ENCODE measurements at regions not wholly inside any gene's neighbourhood (a gene's known extent, or its start where the extent isn't known, plus 50 kb on each side); places are given as distances from the start of the nearest gene placed in this dataset.

- TF ChIP-seq POLR2A (IDR thresholded peaks at IDR 0.05) (no peak), EP300 (IDR thresholded peaks at IDR 0.05) (no peak)
- TF ChIP-seq, protein P1, sequence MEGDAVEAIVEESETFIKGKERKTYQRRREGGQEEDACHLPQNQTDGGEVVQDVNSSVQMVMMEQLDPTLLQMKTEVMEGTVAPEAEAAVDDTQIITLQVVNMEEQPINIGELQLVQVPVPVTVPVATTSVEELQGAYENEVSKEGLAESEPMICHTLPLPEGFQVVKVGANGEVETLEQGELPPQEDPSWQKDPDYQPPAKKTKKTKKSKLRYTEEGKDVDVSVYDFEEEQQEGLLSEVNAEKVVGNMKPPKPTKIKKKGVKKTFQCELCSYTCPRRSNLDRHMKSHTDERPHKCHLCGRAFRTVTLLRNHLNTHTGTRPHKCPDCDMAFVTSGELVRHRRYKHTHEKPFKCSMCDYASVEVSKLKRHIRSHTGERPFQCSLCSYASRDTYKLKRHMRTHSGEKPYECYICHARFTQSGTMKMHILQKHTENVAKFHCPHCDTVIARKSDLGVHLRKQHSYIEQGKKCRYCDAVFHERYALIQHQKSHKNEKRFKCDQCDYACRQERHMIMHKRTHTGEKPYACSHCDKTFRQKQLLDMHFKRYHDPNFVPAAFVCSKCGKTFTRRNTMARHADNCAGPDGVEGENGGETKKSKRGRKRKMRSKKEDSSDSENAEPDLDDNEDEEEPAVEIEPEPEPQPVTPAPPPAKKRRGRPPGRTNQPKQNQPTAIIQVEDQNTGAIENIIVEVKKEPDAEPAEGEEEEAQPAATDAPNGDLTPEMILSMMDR (IDR thresholded peaks at IDR 0.05), result no peak
- Histone ChIP-seq H3K27ac (no peak overlapping the region), H3K36me3 (no peaks in the 10 kb centered on the region), H3K27me3 (no peaks in the 10 kb centered on the region), H3K4me1 (no peaks in the 10 kb centered on the region), H3K4me3 (no peak overlapping the region), H3K9me3 (no peaks in the 10 kb centered on the region)
- no peak for DNase-seq (ENCODE audit: low spot score in 2 of 2)
- 76 to 84% methylated on average over 5 of the region's 5 CpGs for WGBS, 2 donors
Measured at GRCh38 chr3:59528251-59528650, 478.4 kb upstream of the CFAP20DC start.

GRCh38 chr3:59527493-59527892, 477.7 kb upstream of the CFAP20DC start:
- no peaks in the 10 kb centered on the region for H3K9me3 ChIP-seq
- WGBS, 2 donors, result 83 to 84% methylated on average over 3 of the region's 3 CpGs
- no peak for TF ChIP-seq EP300 (IDR thresholded peaks at IDR 0.05)
- H3K4me1 ChIP-seq, result no peaks in the 10 kb centered on the region
- H3K36me3 ChIP-seq, result no peaks in the 10 kb centered on the region
- DNase-seq (ENCODE audit: low spot score in 2 of 2), result no peak
- H3K4me3 ChIP-seq, result no peak overlapping the region
- H3K27ac ChIP-seq, result no peak overlapping the region
- H3K27me3 ChIP-seq, result no peaks in the 10 kb centered on the region

- H3K27ac ChIP-seq, result no peak overlapping the region
- no peaks in the 10 kb centered on the region for H3K9me3 ChIP-seq
- TF ChIP-seq, protein P1 (IDR thresholded peaks at IDR 0.05), result no peak
- no peaks in the 10 kb centered on the region for H3K4me1 ChIP-seq
- DNase-seq (ENCODE audit: low spot score in 2 of 2), result no peak
- H3K4me3 ChIP-seq, result no peak overlapping the region
- no peaks in the 10 kb centered on the region for H3K27me3 ChIP-seq
- H3K36me3 ChIP-seq, result no peaks in the 10 kb centered on the region
Measured at GRCh38 chr3:59526999-59527398, 477.2 kb upstream of the CFAP20DC start.

DNA sequence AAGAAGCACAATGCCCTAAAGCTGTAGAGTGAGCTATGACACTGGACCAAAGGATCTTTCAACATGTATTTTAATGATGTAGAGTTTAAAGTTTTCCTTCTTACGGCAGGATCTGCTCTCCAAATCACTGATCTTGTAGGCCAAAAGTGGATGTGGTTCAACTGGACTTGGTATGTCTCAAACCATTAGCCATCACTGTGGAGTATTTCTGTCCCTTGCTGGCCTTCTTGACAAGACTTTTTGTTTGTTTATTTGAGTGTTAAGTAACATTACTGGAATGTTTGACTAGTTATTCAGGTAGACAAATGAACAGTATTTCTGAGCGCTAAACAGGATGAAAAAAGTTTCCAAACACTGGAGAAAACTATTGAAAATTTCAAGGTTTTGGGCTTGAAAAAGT, 472.7 kb upstream of the CFAP20DC start:
- Histone ChIP-seq H3K36me3 (no peaks in the 10 kb centered on the region), H3K9me3 (no peaks in the 10 kb centered on the region), H3K27ac (no peak overlapping the region), H3K27me3 (no peaks in the 10 kb centered on the region), H3K4me1 (no peaks in the 10 kb centered on the region), H3K4me3 (no peak overlapping the region)
- no peak for TF ChIP-seq EP300 (IDR thresholded peaks at IDR 0.05)
- TF ChIP-seq POLR2A (IDR thresholded peaks at IDR 0.05), result no peak
- TF ChIP-seq, protein P1 (IDR thresholded peaks at IDR 0.05), result no peak
- DNase-seq (ENCODE audit: low spot score in 2 of 2), result no peak
- 94 to 97% methylated on average over 2 of the region's 2 CpGs for WGBS, 2 donors

DNA sequence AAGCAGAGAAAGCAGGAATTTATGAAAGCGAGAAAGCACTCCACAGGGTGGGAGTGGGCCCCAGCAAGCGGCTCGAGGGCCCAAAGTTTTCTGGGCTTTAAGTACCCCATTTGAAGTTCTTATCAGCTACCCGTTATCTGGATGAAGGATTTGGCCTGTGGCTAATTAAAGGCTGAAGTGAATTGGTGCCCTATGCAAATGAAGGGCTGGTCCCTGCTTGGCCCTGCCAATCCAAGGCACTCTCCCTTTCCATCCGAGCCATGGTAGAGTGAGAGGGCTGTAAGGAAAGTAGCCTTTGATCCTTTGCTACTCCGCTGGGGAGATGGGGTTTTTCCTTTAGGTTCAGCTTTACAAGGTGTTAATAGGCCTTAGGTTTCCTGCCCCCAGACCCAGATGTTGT, 469.3 kb upstream of the CFAP20DC start:
- WGBS, 2 donors, result 81 to 87% methylated on average over 6 of the region's 6 CpGs
- H3K4me3 ChIP-seq, result no peak overlapping the region
- H3K27me3 ChIP-seq, result no peaks in the 10 kb centered on the region
- no peak overlapping the region for H3K27ac ChIP-seq
- no peaks in the 10 kb centered on the region for H3K4me1 ChIP-seq
- TF ChIP-seq, protein P1 (IDR thresholded peaks at IDR 0.05), result no peak
- TF ChIP-seq POLR2A (IDR thresholded peaks at IDR 0.05) (no peak), EP300 (IDR thresholded peaks at IDR 0.05) (no peak)
- no peak for DNase-seq (ENCODE audit: low spot score in 2 of 2)
- H3K36me3 ChIP-seq, result no peaks in the 10 kb centered on the region
- H3K9me3 ChIP-seq, result no peaks in the 10 kb centered on the region

GRCh38 chr3:59518283-59519055, 468.6 kb upstream of the CFAP20DC start:
- WGBS, 2 donors, result 85 to 86% methylated on average over 14 of the region's 14 CpGs
- Histone ChIP-seq H3K4me3 (no peak overlapping the region), H3K27me3 (no peaks in the 10 kb centered on the region), H3K4me1 (no peaks in the 10 kb centered on the region), H3K27ac (no peak overlapping the region), H3K36me3 (no peaks in the 10 kb centered on the region), H3K9me3 (no peaks in the 10 kb centered on the region)
- DNase-seq (ENCODE audit: low spot score in 2 of 2), result no peak
- TF ChIP-seq, protein P1 (IDR thresholded peaks at IDR 0.05), result no peak
- TF ChIP-seq POLR2A (IDR thresholded peaks at IDR 0.05), result no peak
- TF ChIP-seq EP300 (IDR thresholded peaks at IDR 0.05), result no peak
